PC-3 (cell line): ENCODE measurements at regions not wholly inside any gene's neighbourhood (a gene's known extent, or its start where the extent isn't known, plus 50 kb on each side); places are given as distances from the start of the nearest gene placed in this dataset.

ENCODE experiments used
- ATAC-seq: fragments of 200-7000 bp; cut with Tn5 transposase; 2 replicates; pipeline ENCODE4 v1.9.1; 2020; ENCODE audit warnings: mild to moderate bottlenecking, moderate library complexity
- BruUV-seq: library from RNA; stranded (reverse); fragments of 400-500 nt; replicated peaks from 2 replicates; lab custom pipeline; 2021; lab: Mats Ljungman, UMichigan
- CTCF ChIA-PET: fragments of 300-600 bp; sonication (Branson Sonifier 250); formaldehyde crosslinking; loops from one replicate; lab custom pipeline; 2022; ENCODE audit warnings: antibody characterized with exemption; lab: Charles Lee
- POLR2A ChIA-PET: fragments of 300-600 bp; sonication (Branson Sonifier 250); formaldehyde crosslinking; loops from one replicate; lab custom pipeline; 2022; ENCODE audit warnings: antibody characterized with exemption; ENCODE audit not compliant: unreplicated experiment; lab: Charles Lee
- DNase-seq: peaks from one replicate; pipeline ENCODE4 v3.0.0-alpha.2; 2015
- H2AFZ ChIP-seq: fragments of 300-600 bp; sonication (generic); 2 replicates; pipeline ENCODE4 v1.6.0; 2016; ENCODE audit warnings: antibody characterized with exemption, low read length
- H3F3A ChIP-seq: fragments of 300-600 bp; sonication (generic); one replicate; pipeline ENCODE4 v1.6.0; 2017; ENCODE audit warnings: antibody characterized with exemption, low read length, control low read depth, mild to moderate bottlenecking; ENCODE audit not compliant: unreplicated experiment
- H3K27ac ChIP-seq: fragments of 300-600 bp; sonication (generic); 2 replicates; pipeline ENCODE4 v1.5.1; 2016; ENCODE audit warnings: mild to moderate bottlenecking, low read length
- H3K27me3 ChIP-seq: fragments of 300-600 bp; sonication (generic); 2 replicates; pipeline ENCODE4 v1.6.1; 2016; ENCODE audit warnings: low read length, mixed read lengths
- H3K36me3 ChIP-seq: fragments of 300-600 bp; sonication (generic); 2 replicates; pipeline ENCODE4 v1.6.1; 2016; ENCODE audit warnings: low read depth, mixed run types, low read length, mixed read lengths
- H3K4me1 ChIP-seq: fragments of 300-600 bp; sonication (generic); 2 replicates; pipeline ENCODE4 v1.5.1; 2016; ENCODE audit warnings: low read length; ENCODE audit not compliant: insufficient read depth
- H3K4me2 ChIP-seq: fragments of 300-600 bp; sonication (generic); 2 replicates; pipeline ENCODE4 v1.6.0; 2016; ENCODE audit warnings: low read length
- H3K4me3 ChIP-seq: fragments of 300-600 bp; sonication (generic); 2 replicates; pipeline ENCODE4 v1.5.1; 2016; ENCODE audit warnings: mild to moderate bottlenecking, low read length, mixed read lengths
- H3K79me2 ChIP-seq: fragments of 300-600 bp; sonication (generic); 2 replicates; pipeline ENCODE4 v1.6.1; 2017; ENCODE audit warnings: low read length, mixed read lengths
- H3K9ac ChIP-seq: fragments of 300-600 bp; sonication (generic); 2 replicates; pipeline ENCODE4 v1.6.0; 2016; ENCODE audit warnings: mild to moderate bottlenecking, low read length
- H3K9me2 ChIP-seq: fragments of 300-600 bp; sonication (generic); replicated peaks from 2 replicates; pipeline ENCODE4 v1.6.1; 2016; ENCODE audit warnings: mixed run types, low read length, mixed read lengths
- H3K9me3 ChIP-seq: fragments of 300-600 bp; sonication (generic); 2 replicates; pipeline ENCODE4 v1.6.1; 2016; ENCODE audit warnings: low read length, mixed read lengths
- H4K20me1 ChIP-seq: fragments of 300-600 bp; sonication (generic); 2 replicates; pipeline ENCODE4 v1.6.1; 2016; ENCODE audit warnings: low read length, mixed read lengths
- CTCF ChIP-seq: fragments of 300-600 bp; sonication (generic); conservative IDR thresholded peaks from 2 replicates; pipeline ENCODE4 v1.5.1; 2017; ENCODE audit warnings: antibody characterized with exemption, low read depth, mild to moderate bottlenecking, low read length
- EZH2 ChIP-seq: fragments of 300-600 bp; sonication (generic); IDR thresholded peaks from one replicate; pipeline ENCODE4 v1.6.1; 2017; ENCODE audit warnings: antibody characterized with exemption, mild to moderate bottlenecking, low read length; ENCODE audit not compliant: unreplicated experiment
- EZH2phosphoT487 ChIP-seq: fragments of 300-600 bp; sonication (generic); IDR thresholded peaks from 2 replicates; pipeline ENCODE4 v1.6.1; 2018; ENCODE audit warnings: mild to moderate bottlenecking, antibody characterized with exemption, low read length, borderline replicate concordance
- intact Hi-C: fragments of 100-400 bp; cut with micrococcal nuclease; formaldehyde crosslinking; loops from 2 replicates; pipeline ENCODE4 v1.9.0; 2023

- Histone ChIP-seq H3K4me1 (no peaks in the 10 kb centered on the region), H3K27me3 (peaks cover 5% of the 10 kb centered on the region; the same call in 1 of the 2 replicates), H3F3A (no peaks in the 10 kb centered on the region), H3K4me3 (no peak overlapping the region), H3K27ac (no peak overlapping the region), H3K79me2 (no peaks in the 10 kb centered on the region), H3K9me3 (no peaks in the 10 kb centered on the region), H3K4me2 (no peak overlapping the region), H3K9me2 (no peaks in the 10 kb centered on the region), H3K36me3 (no peaks in the 10 kb centered on the region), H4K20me1 (no peaks in the 10 kb centered on the region), H2AFZ (no peak overlapping the region), H3K9ac (no peak overlapping the region)
- no peak for ATAC-seq
- TF ChIP-seq CTCF: no peak
- no peak for TF ChIP-seq EZH2phosphoT487
- TF ChIP-seq EZH2: no peak
- POLR2A ChIA-PET: no interaction called here
- DNase-seq: no peak
- intact Hi-C loops: no loop called here
- CTCF ChIA-PET: no interaction called here
- BruUV-seq: no TSS peak
Measured at GRCh38 chr2:126764686-126765265, 108.8 kb downstream of the GYPC start.

- Histone ChIP-seq H3K79me2 (no peaks in the 10 kb centered on the region), H3F3A (no peaks in the 10 kb centered on the region), H3K4me2 (no peak overlapping the region), H3K27me3 (peaks cover 5% of the 10 kb centered on the region; the same call in 1 of the 2 replicates), H3K9ac (no peak overlapping the region), H3K36me3 (no peaks in the 10 kb centered on the region), H3K9me3 (no peaks in the 10 kb centered on the region), H3K4me1 (no peaks in the 10 kb centered on the region), H3K4me3 (no peak overlapping the region), H2AFZ (no peak overlapping the region), H3K9me2 (no peaks in the 10 kb centered on the region), H3K27ac (no peak overlapping the region), H4K20me1 (no peaks in the 10 kb centered on the region)
- TF ChIP-seq CTCF: no peak
- no peak for TF ChIP-seq EZH2
- no peak for TF ChIP-seq EZH2phosphoT487
- no TSS peak for BruUV-seq
- intact Hi-C loops: no loop called here
- ChIA-PET CTCF (no interaction called here), POLR2A (no interaction called here)
- ATAC-seq (no peak), DNase-seq (no peak)
Measured at GRCh38 chr2:126765395-126765794, 109.4 kb downstream of the GYPC start.

- Histone ChIP-seq H3K79me2 (no peaks in the 10 kb centered on the region), H3K4me3 (no peak overlapping the region), H3K27me3 (peaks cover 5% of the 10 kb centered on the region; the same call in 1 of the 2 replicates), H3K4me2 (no peak overlapping the region), H4K20me1 (no peaks in the 10 kb centered on the region), H3K9ac (no peak overlapping the region), H3K36me3 (no peaks in the 10 kb centered on the region), H3K9me3 (no peaks in the 10 kb centered on the region), H3K9me2 (no peaks in the 10 kb centered on the region), H3F3A (no peaks in the 10 kb centered on the region), H3K27ac (no peak overlapping the region), H2AFZ (no peak overlapping the region), H3K4me1 (no peaks in the 10 kb centered on the region)
- intact Hi-C loops: no loop called here
- TF ChIP-seq EZH2: no peak
- TF ChIP-seq CTCF: no peak
- no peak for TF ChIP-seq EZH2phosphoT487
- ChIA-PET CTCF (no interaction called here), POLR2A (no interaction called here)
- BruUV-seq: no TSS peak
- no peak for ATAC-seq
- no peak for DNase-seq
Measured at GRCh38 chr2:126766295-126766968, 110.5 kb downstream of the GYPC start.
